H9 (cell line): ENCODE measurements at regions not wholly inside any gene's neighbourhood (a gene's known extent, or its start where the extent isn't known, plus 50 kb on each side); places are given as distances from the start of the nearest gene placed in this dataset.
A peak's percentile ranks its signal among the peaks of the same experiment; 100 is the strongest.
"Not testable (repeated sequence)": the region's sequence is repeated elsewhere in the genome, so short reads cannot be mapped to it uniquely, and the experiment has no call there.

Experiments used
- DNase-seq: peaks from one replicate; pipeline ENCODE4 v3.0.0-alpha.2; 2017
- H2AFZ ChIP-seq: one replicate; pipeline ENCODE4 v1.6.1; 2013; ENCODE audit warnings: mild to moderate bottlenecking, low read length, control low read depth, moderate library complexity
- H2AK5ac ChIP-seq: 2 replicates; pipeline ENCODE4 v1.6.1; 2013; ENCODE audit warnings: low read length, control low read depth, mixed read lengths; ENCODE audit not compliant: insufficient read length
- H2BK120ac ChIP-seq: one replicate; pipeline ENCODE4 v1.6.1; 2013; ENCODE audit warnings: low read depth, mild to moderate bottlenecking, low read length, control low read depth, inconsistent platforms; ENCODE audit not compliant: poor library complexity, severe bottlenecking
- H2BK12ac ChIP-seq: 2 replicates; pipeline ENCODE4 v1.6.1; 2013; ENCODE audit warnings: low read length, control low read depth, mixed read lengths, low read depth; ENCODE audit not compliant: insufficient read length
- H2BK15ac ChIP-seq: 2 replicates; pipeline ENCODE4 v1.6.1; 2013; ENCODE audit warnings: low read depth, low read length, control low read depth
- H2BK20ac ChIP-seq: one replicate; pipeline ENCODE4 v1.6.1; 2013; ENCODE audit warnings: low read depth, mild to moderate bottlenecking, low read length, control low read depth, inconsistent platforms; ENCODE audit not compliant: poor library complexity, severe bottlenecking
- H2BK5ac ChIP-seq: 2 replicates; pipeline ENCODE4 v1.6.1; 2013; ENCODE audit warnings: low read length, control low read depth, mixed read lengths; ENCODE audit not compliant: insufficient read length
- H3K14ac ChIP-seq: 2 replicates; pipeline ENCODE4 v1.6.1; 2013; ENCODE audit warnings: low read length, control low read depth; ENCODE audit not compliant: insufficient read depth
- H3K18ac ChIP-seq: 2 replicates; pipeline ENCODE4 v1.6.1; 2013; ENCODE audit warnings: low read depth, mild to moderate bottlenecking, mixed read lengths, low read length, control low read depth; ENCODE audit not compliant: insufficient read length
- H3K23ac ChIP-seq: 2 replicates; pipeline ENCODE4 v1.6.1; 2013; ENCODE audit warnings: low read length, control low read depth, mixed read lengths, low read depth; ENCODE audit not compliant: insufficient read length
- H3K23me2 ChIP-seq: 2 replicates; pipeline ENCODE4 v1.6.1; 2013; ENCODE audit warnings: low read depth, mild to moderate bottlenecking, mixed read lengths, low read length, control low read depth; ENCODE audit not compliant: insufficient read length, poor library complexity, severe bottlenecking
- H3K27ac ChIP-seq: 2 replicates; pipeline ENCODE4 v1.5.1; 2013; ENCODE audit warnings: low read length, control low read depth, mixed read lengths, low read depth; ENCODE audit not compliant: insufficient read length
- H3K27me3 ChIP-seq: 2 replicates; pipeline ENCODE4 v1.6.1; 2013; ENCODE audit warnings: low read length, control low read depth, inconsistent platforms; ENCODE audit not compliant: insufficient read depth
- H3K4ac ChIP-seq: 2 replicates; pipeline ENCODE4 v1.6.1; 2013; ENCODE audit warnings: low read depth, mild to moderate bottlenecking, control low read depth, inconsistent platforms, low read length, moderate library complexity
- H3K4me1 ChIP-seq: 2 replicates; pipeline ENCODE4 v1.6.1; 2013; ENCODE audit warnings: low read length, control low read depth, inconsistent platforms; ENCODE audit not compliant: insufficient read depth
- H3K4me2 ChIP-seq: 2 replicates; pipeline ENCODE4 v1.6.1; 2013; ENCODE audit warnings: low read length, control low read depth, mixed read lengths; ENCODE audit not compliant: insufficient read length, insufficient read depth
- H3K56ac ChIP-seq: 2 replicates; pipeline ENCODE4 v1.6.1; 2013; ENCODE audit warnings: low read depth, mild to moderate bottlenecking, mixed read lengths, low read length, control low read depth; ENCODE audit not compliant: insufficient read length
- H3K79me1 ChIP-seq: 2 replicates; pipeline ENCODE4 v1.6.1; 2013; ENCODE audit warnings: low read depth, mild to moderate bottlenecking, moderate library complexity, low read length, control low read depth, inconsistent platforms; ENCODE audit not compliant: insufficient read depth, poor library complexity, severe bottlenecking
- H3K79me2 ChIP-seq: 2 replicates; pipeline ENCODE4 v1.6.1; 2013; ENCODE audit warnings: low read length, control low read depth, inconsistent platforms; ENCODE audit not compliant: insufficient read depth
- H3K9ac ChIP-seq: 2 replicates; pipeline ENCODE4 v1.6.1; 2013; ENCODE audit warnings: low read length, control low read depth, mixed read lengths; ENCODE audit not compliant: insufficient read length; ENCODE audit errors: extremely low read depth
- H3K9me3 ChIP-seq: one replicate; pipeline ENCODE4 v1.6.1; 2013; ENCODE audit warnings: low read depth, low read length, inconsistent platforms; ENCODE audit not compliant: control insufficient read depth
- H3T11ph ChIP-seq: one replicate; pipeline ENCODE4 v1.6.1; 2013; ENCODE audit warnings: mild to moderate bottlenecking, low read length, control low read depth, inconsistent platforms
- H4K20me1 ChIP-seq: one replicate; pipeline ENCODE4 v1.6.1; 2013; ENCODE audit not compliant: control insufficient read depth, insufficient read length, insufficient read depth
- H4K5ac ChIP-seq: 2 replicates; pipeline ENCODE4 v1.6.1; 2013; ENCODE audit warnings: low read depth, mild to moderate bottlenecking, mixed read lengths, low read length, control low read depth; ENCODE audit not compliant: insufficient read length
- H4K8ac ChIP-seq: replicated peaks from 2 replicates; pipeline ENCODE4 v1.6.1; 2013; ENCODE audit warnings: low read length, control low read depth, mixed read lengths, low read depth; ENCODE audit not compliant: insufficient read length
- H4K91ac ChIP-seq: 2 replicates; pipeline ENCODE4 v1.6.1; 2013; ENCODE audit warnings: low read depth, mild to moderate bottlenecking, moderate library complexity, mixed read lengths, low read length, control low read depth; ENCODE audit not compliant: insufficient read length
- H3K27ac Mint-ChIP-seq, 3 experiments: 2 replicates in 2 of 3; 3 replicates in 1 of 3; pipeline ENCODE4 v1.8.0; 2020 to 2021; ENCODE audit warnings: mixed read lengths in 3 of 3, mild to moderate bottlenecking in 1 of 3, moderate library complexity in 1 of 3
- H3K27me3 Mint-ChIP-seq: 2 replicates; pipeline ENCODE4 v1.8.0; 2021; ENCODE audit warnings: low read depth, mild to moderate bottlenecking, moderate library complexity, mixed read lengths
- H3K36me3 Mint-ChIP-seq, 3 experiments: 2 replicates in 2 of 3; 3 replicates in 1 of 3; pipeline ENCODE4 v1.8.0; 2020 to 2021; ENCODE audit warnings: low read depth in 3 of 3, mixed read lengths in 3 of 3; ENCODE audit not compliant: insufficient read depth in 1 of 3
- H3K4me1 Mint-ChIP-seq, 2 experiments: 2 replicates each; pipeline ENCODE4 v1.8.0; 2020; ENCODE audit warnings: mixed read lengths in 2 of 2
- H3K4me3 Mint-ChIP-seq, 2 experiments: 2 replicates in 1 of 2; 3 replicates in 1 of 2; pipeline ENCODE4 v1.8.0; 2020 to 2021; ENCODE audit warnings: mild to moderate bottlenecking in 2 of 2, mixed read lengths in 2 of 2, moderate library complexity in 1 of 2
- H3K9me3 Mint-ChIP-seq, 2 experiments: 2 replicates in 1 of 2; 3 replicates in 1 of 2; pipeline ENCODE4 v1.8.0; 2020; ENCODE audit warnings: mild to moderate bottlenecking in 2 of 2, mixed read lengths in 2 of 2, moderate library complexity in 1 of 2
- WGBS: extraction: QIAGEN DNeasy Blood & Tissue Kit; methylation state at CpG from one replicate; pipeline ENCODE4 v1.1.7; 2013; ENCODE audit warnings: missing lambda C conversion rate, low lambda C conversion rate, mixed read lengths; ENCODE audit not compliant: insufficient read length; ENCODE audit errors: extremely low coverage; 5-methylcytosine and 5-hydroxymethylcytosine counted together

GRCh38 chr20:26010224-26010941, 313.7 kb upstream of the ZNF337 start:
- not testable (repeated sequence) for H3K9me3 ChIP-seq, H2AK5ac ChIP-seq, H2BK20ac ChIP-seq, H4K20me1 ChIP-seq, H2AFZ ChIP-seq, H3K27me3 Mint-ChIP-seq, H3K23ac ChIP-seq, H4K91ac ChIP-seq, H3K79me1 ChIP-seq, H4K5ac ChIP-seq, H3K27ac ChIP-seq, H3K27me3 ChIP-seq, H4K8ac ChIP-seq, DNase-seq, H3K4me2 ChIP-seq, H3K4me1 Mint-ChIP-seq, H2BK15ac ChIP-seq, H2BK12ac ChIP-seq, H3K4ac ChIP-seq, H3K79me2 ChIP-seq, H3K9me3 Mint-ChIP-seq, H2BK5ac ChIP-seq, H3K9ac ChIP-seq, H3K56ac ChIP-seq, H3K4me1 ChIP-seq, H3K23me2 ChIP-seq, H3K36me3 Mint-ChIP-seq, H3T11ph ChIP-seq
- peak overlapping the region; percentile 96 to 97 for H3K4me3 Mint-ChIP-seq
- WGBS = no CpG with 5 or more reads among the region's 13 CpGs
- peak overlapping the region; percentile 91; the same call in 1 of the 2 replicates for H3K14ac ChIP-seq
- peak overlapping the region; percentile 78 for H3K18ac ChIP-seq
- H2BK120ac ChIP-seq = peak overlapping the region; percentile 91
- peak overlapping the region; percentile 93 to 96 (median 95) for H3K27ac Mint-ChIP-seq

GRCh38 chr20:26009402-26010223, 313.0 kb upstream of the ZNF337 start:
- not testable (repeated sequence) for H3K36me3 Mint-ChIP-seq, H3K23me2 ChIP-seq, H3K4me1 Mint-ChIP-seq, H4K91ac ChIP-seq, H4K8ac ChIP-seq, H3K27me3 Mint-ChIP-seq, H3K9me3 ChIP-seq, H3K4me2 ChIP-seq, H3K23ac ChIP-seq, H4K5ac ChIP-seq, H3K4me1 ChIP-seq, H2AK5ac ChIP-seq, H3K9me3 Mint-ChIP-seq, H3T11ph ChIP-seq, H3K9ac ChIP-seq, H3K4ac ChIP-seq, H2AFZ ChIP-seq, H2BK20ac ChIP-seq, H3K79me2 ChIP-seq, H3K27me3 ChIP-seq, H2BK5ac ChIP-seq, H2BK12ac ChIP-seq, H3K79me1 ChIP-seq, H3K27ac ChIP-seq, H3K56ac ChIP-seq, H2BK15ac ChIP-seq, H4K20me1 ChIP-seq
- H3K14ac ChIP-seq = peak overlapping the region; percentile 91; the same call in 1 of the 2 replicates
- peak overlapping the region; percentile 78 for H3K18ac ChIP-seq
- DNase-seq = peak; percentile 85
- H3K4me3 Mint-ChIP-seq = peak overlapping the region; percentile 96 to 97
- WGBS = no CpG with 5 or more reads among the region's 39 CpGs
- H3K27ac Mint-ChIP-seq = peak overlapping the region; percentile 93 to 96 (median 95)
- H2BK120ac ChIP-seq = peak overlapping the region; percentile 91
